Neural cell (in vitro differentiated cells): ENCODE measurements at regions not wholly inside any gene's neighbourhood (a gene's known extent, or its start where the extent isn't known, plus 50 kb on each side); places are given as distances from the start of the nearest gene placed in this dataset.

ENCODE experiments used
- H2AFZ ChIP-seq: fragments of 200-600, 300-800 bp; sonication (generic), shearing (Covaris generic); 2 replicates; pipeline ENCODE4 v1.6.0; 2014; ENCODE audit warnings: low read depth, mild to moderate bottlenecking, antibody characterized with exemption, low read length, moderate library complexity
- H3F3A ChIP-seq: fragments of 200-600 bp; shearing (Covaris generic); 2 replicates; pipeline ENCODE4 v1.6.1; 2016; ENCODE audit warnings: mild to moderate bottlenecking, moderate library complexity, mixed read lengths, antibody characterized with exemption, low read length; ENCODE audit not compliant: insufficient read depth, poor library complexity, severe bottlenecking
- H3K27ac ChIP-seq: fragments of 200-600, 300-800 bp; sonication (generic), shearing (Covaris generic); 2 replicates; pipeline ENCODE4 v1.5.1; 2014; ENCODE audit warnings: mild to moderate bottlenecking, low read length, moderate library complexity
- H3K27me3 ChIP-seq: fragments of 300-800, 200-600 bp; sonication (generic), shearing (Covaris generic); 2 replicates; pipeline ENCODE4 v1.6.0; 2014; ENCODE audit warnings: mild to moderate bottlenecking, low read depth, low read length, moderate library complexity; ENCODE audit not compliant: insufficient read depth
- H3K36me3 ChIP-seq: fragments of 300-800, 200-600 bp; sonication (generic), shearing (Covaris generic); 2 replicates; pipeline ENCODE4 v1.5.1; 2014; ENCODE audit warnings: mild to moderate bottlenecking, antibody characterized with exemption, low read length, moderate library complexity; ENCODE audit not compliant: insufficient read depth
- H3K4me2 ChIP-seq: fragments of 300-800, 200-600 bp; sonication (generic), shearing (Covaris generic); 2 replicates; pipeline ENCODE4 v1.6.0; 2014; ENCODE audit warnings: mild to moderate bottlenecking, low read length
- H3K4me3 ChIP-seq: fragments of 300-800, 200-600 bp; sonication (generic), shearing (Covaris generic); 2 replicates; pipeline ENCODE4 v1.5.1; 2014; ENCODE audit warnings: mild to moderate bottlenecking, low read length, moderate library complexity
- H3K79me2 ChIP-seq: fragments of 200-600 bp; shearing (Covaris generic); replicated peaks from 2 replicates; pipeline ENCODE4 v1.6.0; 2014; ENCODE audit warnings: mild to moderate bottlenecking, low read length, moderate library complexity; ENCODE audit not compliant: insufficient read depth
- H3K9ac ChIP-seq: fragments of 300-800, 200-600 bp; sonication (generic), shearing (Covaris generic); 2 replicates; pipeline ENCODE4 v1.6.1; 2016; ENCODE audit warnings: mild to moderate bottlenecking, low read length, mixed read lengths
- H3K9me2 ChIP-seq: fragments of 200-600 bp; shearing (Covaris generic); 2 replicates; pipeline ENCODE4 v1.6.1; 2016; ENCODE audit warnings: mild to moderate bottlenecking, low read length, mixed read lengths; ENCODE audit not compliant: insufficient read depth
- H3K9me3 ChIP-seq: fragments of 200-600, 300-800 bp; sonication (generic), shearing (Covaris generic); 2 replicates; pipeline ENCODE4 v1.6.1; 2016; ENCODE audit warnings: mild to moderate bottlenecking, mixed run types, low read length, moderate library complexity, mixed read lengths
- H4K20me1 ChIP-seq: fragments of 200-600 bp; shearing (Covaris generic); 2 replicates; pipeline ENCODE4 v1.6.1; 2016; ENCODE audit warnings: mild to moderate bottlenecking, mixed run types; ENCODE audit not compliant: insufficient read depth
- EP300 ChIP-seq: fragments of 450-650 bp; conservative IDR thresholded peaks from 2 replicates; pipeline ENCODE4 v1.6.1; 2014; ENCODE audit warnings: antibody characterized with exemption, mild to moderate bottlenecking, moderate library complexity; ENCODE audit not compliant: poor library complexity, severe bottlenecking
- EZH2 ChIP-seq: fragments of 200-600, 300-800 bp; shearing (Covaris generic), sonication (generic); IDR thresholded peaks from 2 replicates; pipeline ENCODE4 v1.6.1; 2014; ENCODE audit warnings: antibody characterized with exemption, low read length, borderline replicate concordance, mild to moderate bottlenecking; ENCODE audit not compliant: insufficient read depth, poor library complexity, severe bottlenecking
- MXI1 ChIP-seq: fragments of 450-650 bp; conservative IDR thresholded peaks from 2 replicates; pipeline ENCODE4 v1.6.1; 2014; ENCODE audit warnings: antibody characterized with exemption, mild to moderate bottlenecking; ENCODE audit not compliant: poor library complexity, severe bottlenecking
- POLR2AphosphoS5 ChIP-seq: IDR thresholded peaks from 2 replicates; pipeline ENCODE4 v1.6.1; 2012
- RAD21 ChIP-seq: fragments of 450-650 bp; conservative IDR thresholded peaks from 2 replicates; pipeline ENCODE4 v1.6.1; 2014; ENCODE audit warnings: antibody characterized with exemption, mild to moderate bottlenecking, moderate library complexity
- SMC3 ChIP-seq: fragments of 450-650 bp; conservative IDR thresholded peaks from 2 replicates; pipeline ENCODE4 v1.6.1; 2014; ENCODE audit warnings: antibody characterized with exemption, mild to moderate bottlenecking, moderate library complexity; ENCODE audit not compliant: poor library complexity
- TAF1 ChIP-seq: IDR thresholded peaks from 2 replicates; pipeline ENCODE4 v1.6.1; 2012; ENCODE audit warnings: low read depth
- TF ChIP-seq, protein P1 (sequence below): fragments of 450-650 bp; IDR thresholded peaks from 2 replicates; pipeline ENCODE4 v1.5.1; 2014; ENCODE audit warnings: antibody characterized with exemption, mild to moderate bottlenecking, moderate library complexity; ENCODE audit not compliant: poor library complexity, severe bottlenecking
- TF ChIP-seq, protein P2 (sequence below): IDR thresholded peaks from 2 replicates; pipeline ENCODE4 v1.6.1; 2012; ENCODE audit warnings: borderline replicate concordance

- H3K9ac ChIP-seq: no peak overlapping the region
- no peak overlapping the region for H3K4me3 ChIP-seq
- no peaks in the 10 kb centered on the region for H3K27me3 ChIP-seq
- no peaks in the 10 kb centered on the region for H4K20me1 ChIP-seq
- TF ChIP-seq RAD21 (no peak), SMC3 (no peak), EP300 (no peak), POLR2AphosphoS5 (no peak), EZH2 (no peak), MXI1 (no peak), TAF1 (no peak)
- TF ChIP-seq, protein P1, sequence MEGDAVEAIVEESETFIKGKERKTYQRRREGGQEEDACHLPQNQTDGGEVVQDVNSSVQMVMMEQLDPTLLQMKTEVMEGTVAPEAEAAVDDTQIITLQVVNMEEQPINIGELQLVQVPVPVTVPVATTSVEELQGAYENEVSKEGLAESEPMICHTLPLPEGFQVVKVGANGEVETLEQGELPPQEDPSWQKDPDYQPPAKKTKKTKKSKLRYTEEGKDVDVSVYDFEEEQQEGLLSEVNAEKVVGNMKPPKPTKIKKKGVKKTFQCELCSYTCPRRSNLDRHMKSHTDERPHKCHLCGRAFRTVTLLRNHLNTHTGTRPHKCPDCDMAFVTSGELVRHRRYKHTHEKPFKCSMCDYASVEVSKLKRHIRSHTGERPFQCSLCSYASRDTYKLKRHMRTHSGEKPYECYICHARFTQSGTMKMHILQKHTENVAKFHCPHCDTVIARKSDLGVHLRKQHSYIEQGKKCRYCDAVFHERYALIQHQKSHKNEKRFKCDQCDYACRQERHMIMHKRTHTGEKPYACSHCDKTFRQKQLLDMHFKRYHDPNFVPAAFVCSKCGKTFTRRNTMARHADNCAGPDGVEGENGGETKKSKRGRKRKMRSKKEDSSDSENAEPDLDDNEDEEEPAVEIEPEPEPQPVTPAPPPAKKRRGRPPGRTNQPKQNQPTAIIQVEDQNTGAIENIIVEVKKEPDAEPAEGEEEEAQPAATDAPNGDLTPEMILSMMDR: no peak
- TF ChIP-seq, protein P2, sequence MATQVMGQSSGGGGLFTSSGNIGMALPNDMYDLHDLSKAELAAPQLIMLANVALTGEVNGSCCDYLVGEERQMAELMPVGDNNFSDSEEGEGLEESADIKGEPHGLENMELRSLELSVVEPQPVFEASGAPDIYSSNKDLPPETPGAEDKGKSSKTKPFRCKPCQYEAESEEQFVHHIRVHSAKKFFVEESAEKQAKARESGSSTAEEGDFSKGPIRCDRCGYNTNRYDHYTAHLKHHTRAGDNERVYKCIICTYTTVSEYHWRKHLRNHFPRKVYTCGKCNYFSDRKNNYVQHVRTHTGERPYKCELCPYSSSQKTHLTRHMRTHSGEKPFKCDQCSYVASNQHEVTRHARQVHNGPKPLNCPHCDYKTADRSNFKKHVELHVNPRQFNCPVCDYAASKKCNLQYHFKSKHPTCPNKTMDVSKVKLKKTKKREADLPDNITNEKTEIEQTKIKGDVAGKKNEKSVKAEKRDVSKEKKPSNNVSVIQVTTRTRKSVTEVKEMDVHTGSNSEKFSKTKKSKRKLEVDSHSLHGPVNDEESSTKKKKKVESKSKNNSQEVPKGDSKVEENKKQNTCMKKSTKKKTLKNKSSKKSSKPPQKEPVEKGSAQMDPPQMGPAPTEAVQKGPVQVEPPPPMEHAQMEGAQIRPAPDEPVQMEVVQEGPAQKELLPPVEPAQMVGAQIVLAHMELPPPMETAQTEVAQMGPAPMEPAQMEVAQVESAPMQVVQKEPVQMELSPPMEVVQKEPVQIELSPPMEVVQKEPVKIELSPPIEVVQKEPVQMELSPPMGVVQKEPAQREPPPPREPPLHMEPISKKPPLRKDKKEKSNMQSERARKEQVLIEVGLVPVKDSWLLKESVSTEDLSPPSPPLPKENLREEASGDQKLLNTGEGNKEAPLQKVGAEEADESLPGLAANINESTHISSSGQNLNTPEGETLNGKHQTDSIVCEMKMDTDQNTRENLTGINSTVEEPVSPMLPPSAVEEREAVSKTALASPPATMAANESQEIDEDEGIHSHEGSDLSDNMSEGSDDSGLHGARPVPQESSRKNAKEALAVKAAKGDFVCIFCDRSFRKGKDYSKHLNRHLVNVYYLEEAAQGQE: no peak
- no peaks in the 10 kb centered on the region for H3K9me3 ChIP-seq
- no peak overlapping the region for H3K4me2 ChIP-seq
- no peak overlapping the region for H2AFZ ChIP-seq
- no peak overlapping the region for H3K27ac ChIP-seq
- no peaks in the 10 kb centered on the region for H3K36me3 ChIP-seq
- no peaks in the 10 kb centered on the region for H3K79me2 ChIP-seq
- no peaks in the 10 kb centered on the region for H3K9me2 ChIP-seq
- no peaks in the 10 kb centered on the region for H3F3A ChIP-seq
Observed at GRCh38 chr2:150609831-150610582, 122.5 kb upstream of the RND3 start.

GRCh38 chr2:150608341-150608740 is 120.9 kb upstream of the RND3 start:
- H3K4me2 ChIP-seq: no peak overlapping the region
- H3K9me3 ChIP-seq: no peaks in the 10 kb centered on the region
- H4K20me1 ChIP-seq: no peaks in the 10 kb centered on the region
- H3K9me2 ChIP-seq: no peaks in the 10 kb centered on the region
- TF ChIP-seq, protein P2: no peak
- TF ChIP-seq SMC3 (no peak), MXI1 (no peak), EP300 (no peak), RAD21 (no peak), EZH2 (no peak), TAF1 (no peak), POLR2AphosphoS5 (no peak)
- TF ChIP-seq, protein P1: no peak
- no peak overlapping the region for H2AFZ ChIP-seq
- no peaks in the 10 kb centered on the region for H3F3A ChIP-seq
- no peak overlapping the region for H3K9ac ChIP-seq
- no peak overlapping the region for H3K27ac ChIP-seq
- H3K79me2 ChIP-seq: no peaks in the 10 kb centered on the region
- H3K4me3 ChIP-seq: no peak overlapping the region
- no peaks in the 10 kb centered on the region for H3K27me3 ChIP-seq
- H3K36me3 ChIP-seq: no peaks in the 10 kb centered on the region
